Activated T-cell treated with anti-CD3 and anti-CD28 coated beads, Interleukin-2, amount 50 U/mL, for 4 hours (primary cell): ENCODE measurements at regions not wholly inside any gene's neighbourhood (a gene's known extent, or its start where the extent isn't known, plus 50 kb on each side); places are given as distances from the start of the nearest gene placed in this dataset.

Source experiments
- ATAC-seq, 2 donors: fragments of 200-7000 bp; cut with Tn5 transposase; one replicate each; pipeline ENCODE4 v1.10.0; 2021
- DNase-seq: peaks from one replicate; pipeline ENCODE4 v3.0.0-alpha.2; 2020
- H3K27me3 Mint-ChIP-seq: one replicate; pipeline ENCODE4 v1.8.0; 2021; ENCODE audit warnings: low read depth, mixed read lengths
- H3K36me3 Mint-ChIP-seq: one replicate; pipeline ENCODE4 v1.8.0; 2022; ENCODE audit warnings: mixed read lengths; ENCODE audit not compliant: insufficient read depth
- H3K4me1 Mint-ChIP-seq: one replicate; pipeline ENCODE4 v1.8.0; 2021; ENCODE audit warnings: low read depth, mixed read lengths
- H3K4me3 Mint-ChIP-seq: one replicate; pipeline ENCODE4 v1.8.0; 2021; ENCODE audit warnings: mild to moderate bottlenecking, moderate library complexity, mixed read lengths
- H3K9me3 Mint-ChIP-seq: one replicate; pipeline ENCODE4 v1.8.0; 2021; ENCODE audit warnings: mixed read lengths

DNA sequence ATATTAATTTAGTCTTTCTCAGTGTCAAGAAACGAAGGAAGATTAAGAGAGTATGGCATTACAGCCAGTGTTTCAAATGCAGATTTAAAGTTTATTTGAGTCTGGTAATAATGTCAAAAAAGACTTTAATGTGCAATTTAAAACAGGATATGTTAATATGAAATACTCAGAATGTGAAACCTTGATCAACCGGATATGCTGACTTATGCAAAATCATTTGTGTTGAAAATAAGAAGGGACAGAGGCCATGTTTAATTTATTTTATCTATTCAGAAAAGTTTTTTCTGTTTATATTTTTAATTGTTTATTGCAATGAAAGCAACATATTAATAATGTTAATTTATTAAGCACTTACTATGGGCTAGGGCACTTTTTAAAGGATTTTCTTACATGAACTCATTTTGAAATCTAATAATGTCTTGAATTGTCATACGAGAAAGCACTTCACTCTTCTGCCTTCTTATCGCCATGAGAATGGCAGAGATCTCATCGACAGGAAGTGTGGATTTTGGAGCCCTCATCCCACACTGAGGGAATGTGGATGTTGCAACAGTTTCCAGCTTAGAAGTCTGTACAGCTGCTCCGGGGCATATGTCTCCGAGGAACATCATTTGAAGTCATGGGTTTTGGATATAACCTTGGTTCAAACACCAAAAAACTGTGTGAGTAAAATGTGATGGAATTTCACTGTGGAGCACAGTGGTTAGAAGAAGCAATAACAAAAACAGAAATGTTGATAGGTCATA is 1410.4 kb downstream of the EPHA7 start:
- H3K27me3 Mint-ChIP-seq: no peaks in the 10 kb centered on the region
- no peaks in the 10 kb centered on the region for H3K36me3 Mint-ChIP-seq
- DNase-seq: no peak
- no peak for ATAC-seq
- peaks cover 11% of the 10 kb centered on the region for H3K9me3 Mint-ChIP-seq
- H3K4me3 Mint-ChIP-seq: no peak overlapping the region
- no peaks in the 10 kb centered on the region for H3K4me1 Mint-ChIP-seq

DNA sequence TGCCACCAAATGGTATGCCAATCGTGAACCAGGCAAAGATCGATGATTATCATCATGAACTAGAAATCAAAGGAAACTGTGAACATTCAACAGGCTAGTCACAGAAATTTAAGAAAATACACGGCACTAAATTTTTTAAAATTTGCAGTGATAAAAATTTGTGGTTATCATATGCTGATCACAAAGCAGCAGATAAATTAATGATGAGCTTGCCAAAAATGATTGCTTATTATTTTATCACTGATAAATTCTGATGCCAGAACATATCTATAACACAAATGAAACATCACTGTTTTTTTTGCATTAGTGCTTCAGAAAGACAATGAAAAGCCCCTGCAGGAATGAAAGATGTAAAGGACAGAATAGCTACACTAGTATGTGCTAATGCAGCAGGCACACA is 1413.2 kb upstream of the MAP3K7 start:
- H3K4me1 Mint-ChIP-seq: no peaks in the 10 kb centered on the region

DNA sequence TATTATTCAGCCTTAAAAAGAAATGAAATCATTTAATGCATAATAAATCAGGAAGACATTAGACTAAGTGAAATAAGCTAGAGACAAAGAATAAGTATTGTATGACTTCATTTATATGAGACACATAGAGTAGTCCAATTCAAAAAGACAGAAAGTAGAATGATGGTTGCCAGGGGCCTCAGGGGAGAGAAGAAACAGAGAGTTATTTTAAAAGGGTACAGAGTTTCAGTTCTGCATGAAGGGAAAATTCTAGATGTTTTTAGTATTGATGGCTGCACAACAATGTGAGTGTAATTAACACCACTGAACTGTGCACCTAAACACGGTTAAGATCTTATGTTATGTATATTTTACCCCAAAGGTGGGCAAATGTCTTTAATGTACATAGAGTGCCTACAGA is 1407.9 kb upstream of the MAP3K7 start:
- no peak for ATAC-seq
- Mint-ChIP-seq H3K27me3 (no peaks in the 10 kb centered on the region), H3K9me3 (peaks cover 15% of the 10 kb centered on the region), H3K4me1 (no peaks in the 10 kb centered on the region), H3K36me3 (no peaks in the 10 kb centered on the region), H3K4me3 (no peak overlapping the region)
- no peak for DNase-seq

More for the DNA sequence above, 1413.2 kb upstream of the MAP3K7 start:
- Mint-ChIP-seq H3K27me3 (no peaks in the 10 kb centered on the region), H3K36me3 (no peaks in the 10 kb centered on the region), H3K9me3 (peaks cover 4% of the 10 kb centered on the region), H3K4me3 (no peak overlapping the region)
- DNase-seq (no peak), ATAC-seq (no peak)

DNA sequence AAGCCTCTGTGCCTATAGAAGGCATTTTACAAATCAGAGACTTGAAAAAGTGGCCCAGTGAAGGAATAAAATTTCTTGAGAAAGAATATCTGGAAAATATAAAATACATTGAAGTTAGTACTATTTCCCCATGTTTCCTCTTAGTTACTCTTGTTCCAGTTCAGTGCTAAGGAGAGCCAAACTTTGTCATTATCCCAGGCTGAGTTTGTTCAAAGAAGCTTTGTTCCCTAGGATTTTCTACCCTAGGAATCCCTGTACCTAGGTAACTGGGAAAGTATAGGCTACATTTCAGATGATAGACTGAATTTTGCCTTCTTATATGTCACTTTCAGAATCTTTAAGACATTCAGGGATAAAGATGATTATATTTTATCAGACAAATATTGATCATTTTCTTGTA is 1395.7 kb upstream of the MAP3K7 start:
- ATAC-seq (no peak), DNase-seq (no peak)
- no peak overlapping the region for H3K4me3 Mint-ChIP-seq
- no peaks in the 10 kb centered on the region for H3K4me1 Mint-ChIP-seq
- no peaks in the 10 kb centered on the region for H3K27me3 Mint-ChIP-seq
- H3K9me3 Mint-ChIP-seq: peaks cover 2% of the 10 kb centered on the region
- no peaks in the 10 kb centered on the region for H3K36me3 Mint-ChIP-seq

DNA sequence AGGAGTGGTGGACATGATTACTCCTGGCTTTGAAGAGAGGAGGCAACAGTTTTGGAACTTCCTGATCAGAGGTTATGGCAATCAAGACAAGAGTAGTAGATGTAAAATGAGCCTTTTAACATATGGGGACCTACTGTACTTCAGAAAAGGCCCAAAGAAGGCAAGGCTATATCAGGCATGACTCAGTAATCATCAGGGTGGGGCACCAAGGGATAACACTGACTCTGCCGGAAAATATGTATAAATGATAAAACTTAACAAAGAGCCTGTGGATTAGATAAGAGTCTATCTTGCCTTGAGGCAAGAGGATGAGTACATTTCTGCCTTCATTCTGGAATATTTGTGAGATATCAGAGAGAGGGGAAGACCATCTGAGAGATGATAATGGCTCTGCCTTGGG is 1389.9 kb upstream of the MAP3K7 start:
- Mint-ChIP-seq H3K9me3 (peaks cover 10% of the 10 kb centered on the region), H3K4me3 (no peak overlapping the region), H3K36me3 (no peaks in the 10 kb centered on the region), H3K27me3 (no peaks in the 10 kb centered on the region), H3K4me1 (no peaks in the 10 kb centered on the region)
- no peak for DNase-seq
- ATAC-seq: no peak

DNA sequence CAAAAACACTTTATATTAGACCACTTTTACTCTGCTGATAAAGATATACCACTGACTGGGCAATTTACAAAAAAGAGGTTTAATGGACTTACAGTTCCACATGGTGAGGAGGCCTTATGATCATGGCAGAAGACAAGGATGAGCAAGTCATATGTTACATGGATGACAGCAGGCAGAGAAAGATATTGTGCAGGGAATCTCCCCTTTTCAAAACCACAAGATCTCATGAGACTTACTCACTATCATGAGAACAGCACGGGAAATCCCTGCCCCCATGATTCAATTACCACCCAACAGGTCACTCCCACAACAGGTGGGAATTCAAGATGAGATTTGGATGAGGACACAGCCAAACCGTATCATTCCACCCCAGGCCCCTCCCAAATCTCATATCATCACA is 1383.8 kb upstream of the MAP3K7 start:
- Mint-ChIP-seq H3K9me3 (peaks cover 19% of the 10 kb centered on the region), H3K27me3 (no peaks in the 10 kb centered on the region), H3K4me1 (no peaks in the 10 kb centered on the region), H3K4me3 (no peak overlapping the region), H3K36me3 (no peaks in the 10 kb centered on the region)
- ATAC-seq (no peak), DNase-seq (no peak)

DNA sequence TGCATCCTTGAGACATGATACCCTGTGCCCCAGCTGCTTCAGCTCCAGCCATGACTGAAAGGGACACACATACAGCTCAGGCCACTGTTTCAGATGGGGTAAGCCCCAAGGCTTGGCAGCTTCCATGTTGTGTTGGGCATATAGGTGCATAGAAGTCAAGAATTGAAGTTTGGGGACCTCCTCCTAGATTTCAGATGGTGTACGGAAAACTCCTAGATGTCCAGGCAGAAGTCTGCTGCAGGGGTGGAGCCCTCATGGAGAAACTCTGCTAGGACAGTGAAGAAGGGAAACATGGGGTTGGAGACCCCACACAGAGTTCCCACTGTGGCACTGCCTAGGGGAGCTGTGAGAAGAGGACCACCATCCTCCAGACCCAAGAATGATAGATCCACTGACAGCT is 1379.0 kb upstream of the MAP3K7 start:
- peaks cover 24% of the 10 kb centered on the region for H3K9me3 Mint-ChIP-seq
- no peaks in the 10 kb centered on the region for H3K27me3 Mint-ChIP-seq
- ATAC-seq (no peak), DNase-seq (no peak)
- no peak overlapping the region for H3K4me3 Mint-ChIP-seq
- H3K4me1 Mint-ChIP-seq: no peaks in the 10 kb centered on the region
- H3K36me3 Mint-ChIP-seq: no peaks in the 10 kb centered on the region

DNA sequence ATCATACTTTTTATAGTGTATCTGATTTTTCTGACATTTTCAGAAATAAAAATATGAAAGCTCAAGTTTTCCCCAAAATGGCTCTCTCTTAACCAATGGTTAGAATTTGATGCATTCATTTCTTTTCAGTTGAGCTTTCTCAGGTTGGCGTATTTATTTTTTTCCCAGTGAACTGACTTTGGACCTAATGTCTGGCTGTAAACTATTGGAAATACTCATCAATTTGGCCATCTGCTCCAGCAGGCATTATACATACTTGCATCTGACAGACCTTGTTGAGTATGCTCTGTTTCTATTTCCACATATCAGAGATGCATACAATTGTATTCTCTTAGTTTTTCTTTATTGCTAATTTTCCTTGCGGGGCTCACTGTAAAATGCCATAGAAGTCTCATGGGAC is 1374.8 kb upstream of the MAP3K7 start:
- H3K27me3 Mint-ChIP-seq: no peaks in the 10 kb centered on the region
- H3K4me3 Mint-ChIP-seq: no peak overlapping the region
- no peaks in the 10 kb centered on the region for H3K4me1 Mint-ChIP-seq
- peaks cover 16% of the 10 kb centered on the region for H3K9me3 Mint-ChIP-seq
- DNase-seq: no peak
- ATAC-seq: no peak
- H3K36me3 Mint-ChIP-seq: no peaks in the 10 kb centered on the region

DNA sequence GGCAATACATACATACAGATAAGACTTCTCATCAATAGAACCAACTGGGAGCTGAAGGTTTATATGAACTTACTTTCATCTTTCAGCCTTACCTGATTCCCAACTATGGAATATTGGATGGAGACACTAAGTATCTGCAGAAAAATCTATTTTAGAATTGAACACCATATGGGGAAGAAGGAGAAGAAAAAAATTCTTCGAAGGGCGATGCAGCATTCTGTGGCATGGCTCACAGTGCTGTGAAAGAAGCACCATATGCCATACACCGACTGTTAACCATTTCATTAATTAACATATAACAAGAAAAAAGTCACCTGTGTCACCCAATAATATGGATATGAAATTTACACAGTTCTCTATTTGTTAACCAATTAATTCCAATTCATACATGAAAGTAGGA is 1374.4 kb upstream of the MAP3K7 start:
- no peak for ATAC-seq
- H3K27me3 Mint-ChIP-seq: no peaks in the 10 kb centered on the region
- H3K4me1 Mint-ChIP-seq: no peaks in the 10 kb centered on the region
- no peaks in the 10 kb centered on the region for H3K36me3 Mint-ChIP-seq
- H3K9me3 Mint-ChIP-seq: peaks cover 12% of the 10 kb centered on the region
- no peak overlapping the region for H3K4me3 Mint-ChIP-seq
- no peak for DNase-seq

DNA sequence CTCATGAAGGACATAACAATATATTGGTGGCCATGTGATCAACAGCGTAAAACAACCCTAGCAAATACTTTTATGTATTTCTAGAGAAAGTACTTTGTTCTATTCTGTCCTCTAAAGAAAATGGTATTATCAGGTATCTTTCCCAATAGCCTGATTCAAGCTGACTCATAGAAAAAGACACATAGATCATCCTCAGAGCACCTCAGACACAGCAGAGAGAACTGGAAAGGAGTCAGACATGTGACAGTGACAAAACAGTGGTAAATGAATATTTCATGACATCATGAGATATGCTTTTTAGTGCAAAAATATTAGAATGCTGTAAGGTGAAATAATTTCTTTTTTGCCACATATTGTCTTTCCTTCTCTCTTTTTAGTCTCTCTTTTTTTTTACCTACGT is 1355.0 kb upstream of the MAP3K7 start:
- Mint-ChIP-seq H3K36me3 (no peaks in the 10 kb centered on the region), H3K4me3 (no peak overlapping the region), H3K9me3 (peaks cover 34% of the 10 kb centered on the region), H3K4me1 (no peaks in the 10 kb centered on the region), H3K27me3 (no peaks in the 10 kb centered on the region)
- ATAC-seq: no peak
- no peak for DNase-seq

DNA sequence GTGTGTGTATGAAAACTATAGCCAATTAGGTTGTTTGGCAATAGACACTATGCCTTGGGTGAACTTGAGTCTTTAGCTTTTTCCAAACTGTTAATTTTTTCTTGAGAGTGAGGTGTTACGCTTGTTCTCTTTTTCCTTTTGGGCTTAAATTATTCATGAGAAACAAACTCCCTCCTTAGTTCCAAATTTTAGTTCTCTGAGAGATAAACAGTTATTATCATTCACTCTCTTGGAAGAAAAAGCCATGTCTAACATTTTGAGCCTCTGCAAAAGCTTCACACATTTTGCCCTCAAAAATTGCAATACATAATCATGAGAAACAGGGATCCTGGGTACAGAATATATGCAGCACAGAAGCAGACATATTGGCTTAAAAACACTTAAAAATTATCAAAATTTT is 1353.9 kb upstream of the MAP3K7 start:
- ATAC-seq (no peak), DNase-seq (no peak)
- no peak overlapping the region for H3K4me3 Mint-ChIP-seq
- H3K36me3 Mint-ChIP-seq: no peaks in the 10 kb centered on the region
- no peaks in the 10 kb centered on the region for H3K27me3 Mint-ChIP-seq
- no peaks in the 10 kb centered on the region for H3K4me1 Mint-ChIP-seq
- H3K9me3 Mint-ChIP-seq: peaks cover 27% of the 10 kb centered on the region

DNA sequence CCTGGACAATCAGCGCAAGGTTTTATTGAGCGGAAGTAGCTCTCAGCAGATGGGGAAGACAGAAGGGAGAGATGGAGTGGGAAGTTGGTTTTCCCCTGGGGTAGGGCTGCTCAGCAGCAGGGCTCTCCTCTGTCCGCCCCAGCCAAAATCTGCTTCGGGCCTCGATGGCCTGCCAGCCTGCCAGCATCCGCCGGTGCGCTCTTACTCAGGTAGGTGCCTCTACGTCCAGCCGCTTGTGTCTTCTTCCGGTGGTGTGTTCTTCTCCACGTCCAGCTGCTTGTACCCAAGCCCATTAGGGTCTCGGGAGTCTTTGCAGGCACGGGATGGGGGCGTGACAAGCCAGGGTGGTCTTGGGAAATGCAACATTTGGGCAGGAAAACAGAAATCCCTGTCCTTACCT is 1340.0 kb upstream of the MAP3K7 start:
- H3K4me3 Mint-ChIP-seq: no peak overlapping the region
- no peaks in the 10 kb centered on the region for H3K4me1 Mint-ChIP-seq
- no peaks in the 10 kb centered on the region for H3K27me3 Mint-ChIP-seq
- no peak for DNase-seq
- peaks cover 21% of the 10 kb centered on the region for H3K9me3 Mint-ChIP-seq
- no peaks in the 10 kb centered on the region for H3K36me3 Mint-ChIP-seq
- ATAC-seq: no peak

DNA sequence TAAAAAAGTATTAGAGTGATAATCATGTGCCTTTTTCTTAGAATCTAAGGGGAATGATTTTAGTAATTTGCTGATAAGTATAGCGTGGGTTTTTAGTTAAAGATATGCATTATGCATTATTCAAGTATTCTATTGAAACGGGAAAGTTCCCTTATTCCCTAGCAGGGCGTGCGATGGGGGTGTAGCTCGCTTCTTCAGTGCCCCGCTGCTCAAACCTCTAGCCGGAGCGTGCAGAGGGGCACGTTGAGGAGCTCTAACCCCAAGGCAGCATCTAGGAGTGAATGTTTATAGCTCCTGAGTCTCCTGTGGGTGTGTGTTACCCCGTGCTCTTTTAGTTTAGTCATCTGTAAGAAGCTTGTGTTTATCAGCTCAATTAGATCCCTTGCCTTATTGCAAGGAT is 1339.5 kb upstream of the MAP3K7 start:
- Mint-ChIP-seq H3K27me3 (no peaks in the 10 kb centered on the region), H3K4me1 (no peaks in the 10 kb centered on the region), H3K36me3 (no peaks in the 10 kb centered on the region), H3K9me3 (peaks cover 23% of the 10 kb centered on the region), H3K4me3 (no peak overlapping the region)
- no peak for ATAC-seq
- DNase-seq: no peak

DNA sequence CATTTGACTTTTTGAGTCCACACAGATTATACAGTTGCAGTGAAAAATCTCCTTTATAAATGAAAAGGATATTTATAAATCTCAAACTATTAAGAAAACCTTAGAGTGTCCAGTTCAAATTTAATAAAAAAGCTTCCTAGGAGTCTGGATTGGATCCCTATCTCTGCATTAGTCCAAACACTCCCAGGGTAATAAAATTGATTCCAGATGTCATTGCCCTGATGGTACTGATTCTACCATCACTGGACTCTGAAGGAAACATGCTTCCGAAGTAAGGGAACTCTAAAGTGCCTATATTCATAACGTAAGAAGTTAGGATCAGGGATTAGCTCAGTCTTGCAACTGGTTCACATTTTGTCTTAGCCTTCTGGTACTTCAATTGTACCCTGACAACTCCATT is 1325.1 kb upstream of the MAP3K7 start:
- DNase-seq (no peak), ATAC-seq (no peak)
- Mint-ChIP-seq H3K36me3 (no peaks in the 10 kb centered on the region), H3K4me3 (no peak overlapping the region), H3K4me1 (no peaks in the 10 kb centered on the region), H3K27me3 (no peaks in the 10 kb centered on the region), H3K9me3 (peaks cover 11% of the 10 kb centered on the region)

DNA sequence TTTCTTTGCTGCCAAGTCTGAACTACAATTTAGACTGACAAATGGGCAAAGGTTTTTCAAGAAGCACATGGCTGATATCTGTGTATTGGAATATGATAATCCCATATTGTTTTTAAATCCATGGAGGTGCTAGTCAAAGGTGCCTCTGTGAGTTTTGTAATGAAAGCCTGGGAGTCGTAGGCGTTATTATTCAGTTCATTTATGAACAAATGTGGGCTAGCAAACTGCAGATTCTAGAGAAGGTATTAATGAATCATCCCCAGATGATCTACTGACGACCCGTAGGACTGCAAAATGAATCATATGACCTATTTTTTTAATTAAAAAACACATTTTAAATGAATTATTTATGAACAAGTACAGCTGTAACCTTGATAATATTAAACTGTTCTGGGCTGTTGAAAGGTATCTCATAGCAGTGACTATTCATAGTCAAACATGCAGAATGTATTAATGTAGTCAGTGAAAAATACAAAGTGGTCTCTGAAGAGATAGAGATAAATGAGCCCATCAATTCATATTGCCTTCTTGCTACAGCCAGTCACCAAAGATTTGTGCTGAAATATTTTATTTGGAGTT is 1317.8 kb upstream of the MAP3K7 start:
- ATAC-seq: no peak
- H3K4me1 Mint-ChIP-seq: no peaks in the 10 kb centered on the region

More for the DNA sequence above, 1317.8 kb upstream of the MAP3K7 start:
- H3K4me3 Mint-ChIP-seq: no peak overlapping the region
- no peaks in the 10 kb centered on the region for H3K36me3 Mint-ChIP-seq
- peaks cover 15% of the 10 kb centered on the region for H3K9me3 Mint-ChIP-seq
- DNase-seq: no peak
- no peaks in the 10 kb centered on the region for H3K27me3 Mint-ChIP-seq
